Stimulated activated naive B cell treated with anti-CD40 and anti-IgM and Interleukin-4, amounts not matched to agents 10 μg/mL and 1 μg/mL and 100 μg/mL, for 72 hours (primary cell): ENCODE measurements at regions not wholly inside any gene's neighbourhood (a gene's known extent, or its start where the extent isn't known, plus 50 kb on each side); places are given as distances from the start of the nearest gene placed in this dataset.

Experiments used
- ATAC-seq, 2 donors: fragments of 150-1000 bp; cut with Tn5 transposase; replicated peaks; 2 replicates each; pipeline ENCODE4 v1.10.0; 2021; ENCODE audit warnings: moderate library complexity in 1 of 2
- DNase-seq: peaks from one replicate; pipeline ENCODE4 v3.0.0; 2021
- H3K27ac Mint-ChIP-seq: one replicate; pipeline ENCODE4 v1.8.0; 2022; ENCODE audit warnings: mild to moderate bottlenecking, mixed read lengths
- H3K27me3 Mint-ChIP-seq, 2 donors: one replicate each; pipeline ENCODE4 v1.8.0; 2022; ENCODE audit warnings: mixed read lengths in 2 of 2
- H3K36me3 Mint-ChIP-seq, 2 donors: one replicate each; pipeline ENCODE4 v1.8.0; 2022; ENCODE audit warnings: mixed read lengths in 2 of 2, mild to moderate bottlenecking in 1 of 2
- H3K4me1 Mint-ChIP-seq, 2 donors: one replicate each; pipeline ENCODE4 v1.8.0; 2022; ENCODE audit warnings: mixed read lengths in 2 of 2, mild to moderate bottlenecking in 1 of 2
- H3K4me3 Mint-ChIP-seq, 2 donors: one replicate each; pipeline ENCODE4 v1.8.0; 2022; ENCODE audit warnings: mild to moderate bottlenecking in 2 of 2, mixed read lengths in 2 of 2, moderate library complexity in 1 of 2
- H3K9me3 Mint-ChIP-seq, 2 donors: one replicate each; pipeline ENCODE4 v1.8.0; 2022; ENCODE audit warnings: mixed read lengths in 2 of 2, mild to moderate bottlenecking in 1 of 2

DNA sequence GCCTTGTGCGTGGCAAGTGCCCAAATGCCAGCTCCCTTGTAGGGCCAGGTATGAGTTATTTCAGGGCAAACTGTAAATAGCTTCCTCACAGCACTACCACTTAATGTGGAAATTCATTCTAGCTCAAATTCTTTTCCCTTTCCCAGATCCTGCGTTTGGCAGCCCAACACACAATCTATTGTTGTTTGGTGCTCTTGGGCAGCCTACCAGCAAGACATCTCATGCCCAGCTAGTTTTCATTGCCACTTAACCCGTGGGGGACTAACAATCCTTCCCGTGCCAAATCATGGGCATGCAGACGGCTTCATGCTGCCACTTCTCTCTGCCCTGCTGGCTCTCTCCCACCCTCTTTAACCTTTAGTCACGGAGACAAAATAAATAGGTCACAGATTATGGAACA is 454.2 kb downstream of the GRIA2 start:
- H3K36me3 Mint-ChIP-seq: no peaks in the 10 kb centered on the region
- H3K27me3 Mint-ChIP-seq: no peaks in the 10 kb centered on the region
- DNase-seq (no peak), ATAC-seq (no peak)
- H3K27ac Mint-ChIP-seq: no peak overlapping the region
- no peaks in the 10 kb centered on the region for H3K4me1 Mint-ChIP-seq
- no peak overlapping the region for H3K4me3 Mint-ChIP-seq
- H3K9me3 Mint-ChIP-seq: peaks cover 11 to 18% of the 10 kb centered on the region in 2 donors

DNA sequence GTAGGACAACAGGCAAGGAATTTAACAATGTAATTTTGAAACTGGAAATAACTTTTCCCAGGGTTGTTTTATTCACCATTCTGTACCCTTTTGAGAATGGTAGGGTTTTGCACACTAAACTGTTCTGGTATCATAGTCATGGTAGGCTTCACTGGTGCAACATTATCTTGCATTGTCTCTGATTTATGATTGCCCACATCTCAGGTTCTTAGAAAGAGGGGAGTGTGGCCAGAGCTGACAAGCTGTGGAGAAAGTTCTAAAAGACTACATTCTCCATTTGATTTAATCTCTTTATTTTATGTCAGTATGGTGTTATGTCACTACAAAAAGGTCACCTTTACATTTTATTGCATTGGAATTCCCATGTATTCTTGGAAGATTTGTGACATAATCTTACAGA is 447.3 kb downstream of the GRIA2 start:
- no peak overlapping the region for H3K4me3 Mint-ChIP-seq
- DNase-seq (no peak), ATAC-seq (no peak)
- H3K9me3 Mint-ChIP-seq: peaks cover 0 to 3% of the 10 kb centered on the region in 2 donors
- H3K36me3 Mint-ChIP-seq: no peaks in the 10 kb centered on the region
- H3K27ac Mint-ChIP-seq: no peak overlapping the region
- H3K27me3 Mint-ChIP-seq: no peaks in the 10 kb centered on the region
- H3K4me1 Mint-ChIP-seq: no peaks in the 10 kb centered on the region

DNA sequence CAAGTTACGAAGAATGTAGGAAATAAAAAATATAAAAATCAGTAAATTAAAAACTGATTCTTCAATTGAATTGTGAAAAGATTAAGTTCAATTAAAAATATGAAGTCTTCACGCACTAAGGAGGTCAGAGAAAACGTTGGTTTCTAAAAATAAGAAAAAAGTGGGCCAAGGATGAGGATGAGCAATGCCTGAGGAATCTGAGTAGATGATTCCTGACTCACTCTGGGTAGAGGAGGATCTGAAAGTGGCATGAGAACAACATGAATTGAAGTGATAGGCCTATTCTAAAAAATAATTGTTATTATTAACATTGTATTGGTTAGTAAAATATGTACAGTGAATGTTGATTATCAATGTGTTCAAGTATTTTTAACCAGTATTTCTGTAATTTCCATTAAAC is 444.2 kb downstream of the GRIA2 start:
- Mint-ChIP-seq H3K4me3 (no peak overlapping the region), H3K36me3 (no peaks in the 10 kb centered on the region), H3K27ac (no peak overlapping the region), H3K4me1 (no peaks in the 10 kb centered on the region), H3K9me3 (peaks cover 0 to 3% of the 10 kb centered on the region in 2 donors), H3K27me3 (no peaks in the 10 kb centered on the region)
- no peak for ATAC-seq
- no peak for DNase-seq

DNA sequence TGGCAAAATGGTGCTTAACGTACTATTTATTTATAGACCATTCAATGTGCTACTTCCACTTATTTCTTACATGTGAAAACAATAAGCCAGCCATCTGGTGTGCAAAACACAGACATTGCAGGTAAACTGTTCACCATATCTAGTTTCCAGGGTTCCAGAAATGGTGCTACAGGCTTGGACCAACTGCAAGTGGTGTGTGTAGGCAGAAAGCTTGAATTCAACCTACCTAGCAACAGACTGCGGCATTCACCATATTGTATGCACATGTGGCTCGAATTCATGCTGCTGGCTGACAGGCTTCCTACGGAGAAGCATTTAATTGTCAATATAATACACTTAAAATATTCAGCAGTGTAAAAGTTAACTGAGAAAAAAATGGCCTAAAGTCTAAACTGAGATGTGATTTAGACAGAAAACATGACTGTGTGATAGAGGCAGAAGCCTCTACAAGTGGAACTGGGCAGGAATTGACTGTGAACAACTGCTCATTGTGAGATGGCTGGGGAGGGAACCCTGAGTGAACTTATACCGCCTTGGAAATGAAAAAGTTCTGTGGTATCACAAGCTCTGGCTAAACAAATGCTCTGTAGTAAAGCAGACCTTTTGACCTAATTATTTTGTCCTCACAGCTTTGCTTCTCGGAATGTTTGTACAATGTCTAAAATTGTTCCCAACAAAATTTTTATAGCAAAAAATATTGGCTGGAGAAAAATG is 434.7 kb downstream of the GRIA2 start:
- no peak for DNase-seq
- no peak overlapping the region for H3K4me3 Mint-ChIP-seq
- no peak for ATAC-seq
- no peaks in the 10 kb centered on the region for H3K4me1 Mint-ChIP-seq
- H3K27ac Mint-ChIP-seq: no peak overlapping the region
- no peaks in the 10 kb centered on the region for H3K9me3 Mint-ChIP-seq
- no peaks in the 10 kb centered on the region for H3K36me3 Mint-ChIP-seq
- no peaks in the 10 kb centered on the region for H3K27me3 Mint-ChIP-seq

DNA sequence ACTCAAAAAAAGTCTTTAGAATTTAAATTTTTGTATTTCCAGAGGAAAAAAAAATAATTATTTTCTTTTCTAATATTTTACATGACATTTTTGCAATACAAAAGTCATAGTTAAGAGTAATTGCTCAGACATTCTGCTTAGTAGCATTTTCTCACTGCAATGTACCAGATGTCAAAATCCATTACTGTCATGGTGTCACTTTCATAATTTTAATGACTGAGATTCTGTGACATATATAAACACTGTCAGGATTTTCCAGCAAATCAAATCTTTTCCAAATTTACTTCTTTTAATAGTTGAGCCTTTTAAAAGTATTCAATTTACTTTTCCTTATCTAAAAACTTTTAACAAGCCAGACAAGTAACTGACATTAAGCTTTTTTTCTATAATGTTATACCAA is 422.7 kb downstream of the GRIA2 start:
- Mint-ChIP-seq H3K9me3 (peaks cover 1 to 5% of the 10 kb centered on the region in 2 donors), H3K27me3 (no peaks in the 10 kb centered on the region), H3K36me3 (no peaks in the 10 kb centered on the region), H3K27ac (no peak overlapping the region), H3K4me3 (no peak overlapping the region), H3K4me1 (no peaks in the 10 kb centered on the region)
- ATAC-seq (no peak), DNase-seq (no peak)

DNA sequence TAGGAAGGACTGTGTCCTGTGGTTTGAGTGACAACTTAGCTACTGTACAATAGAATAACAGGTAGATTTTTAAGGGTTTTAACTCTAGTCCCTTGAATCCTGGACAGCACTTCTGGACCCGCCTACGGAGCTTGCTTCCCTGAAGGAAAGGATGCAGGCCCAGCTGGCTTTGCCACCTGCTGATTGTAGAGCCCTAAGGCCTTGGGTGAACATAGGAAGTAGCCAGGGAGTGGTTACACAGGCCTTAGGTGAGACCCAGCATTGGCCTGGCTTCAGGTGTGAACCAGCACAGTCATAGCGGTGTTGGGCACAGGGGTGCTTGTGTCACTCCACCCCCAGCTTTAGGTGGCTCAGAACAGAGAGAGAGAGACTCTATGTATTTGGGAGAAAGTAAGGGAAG is 413.5 kb downstream of the GRIA2 start:
- H3K27me3 Mint-ChIP-seq: no peaks in the 10 kb centered on the region
- ATAC-seq (no peak), DNase-seq (no peak)
- H3K4me3 Mint-ChIP-seq: no peak overlapping the region
- no peak overlapping the region for H3K27ac Mint-ChIP-seq
- no peaks in the 10 kb centered on the region for H3K4me1 Mint-ChIP-seq
- no peaks in the 10 kb centered on the region for H3K36me3 Mint-ChIP-seq
- H3K9me3 Mint-ChIP-seq: peaks cover 3 to 4% of the 10 kb centered on the region in 2 donors

DNA sequence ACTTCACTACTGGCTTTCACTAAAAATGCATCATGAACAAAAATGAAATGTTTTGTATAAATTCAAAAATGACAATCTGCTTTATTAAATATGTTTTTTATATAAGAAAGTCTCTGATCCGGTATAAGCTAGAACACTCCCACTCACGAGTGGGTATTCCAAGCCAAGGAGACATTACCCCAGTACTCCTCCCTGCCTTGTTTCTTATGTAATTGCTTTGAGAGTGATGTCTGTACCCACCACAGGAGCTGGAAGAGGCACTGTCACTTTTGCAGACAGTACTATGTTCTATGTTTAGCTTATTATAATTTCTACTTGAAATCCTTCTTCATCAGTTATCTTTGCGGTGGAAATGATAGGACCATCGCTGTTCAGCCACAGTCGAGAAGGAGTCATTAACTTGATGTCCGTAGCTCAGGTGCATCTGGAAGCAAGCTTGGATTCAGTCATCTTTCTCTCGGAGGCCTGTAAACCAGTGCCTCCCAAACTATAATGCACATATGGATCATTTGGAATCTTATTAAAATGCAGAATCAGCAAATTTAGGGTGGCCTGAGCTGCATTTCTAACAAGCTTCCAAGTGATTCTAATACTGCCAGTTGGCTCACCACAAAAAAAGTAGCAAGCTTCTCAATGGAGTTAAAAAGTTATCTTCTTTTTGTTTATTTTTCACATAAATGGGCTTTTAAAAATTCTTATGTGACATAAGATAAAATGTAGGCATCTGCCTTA is 396.4 kb downstream of the GRIA2 start:
- H3K27ac Mint-ChIP-seq: no peak overlapping the region
- no peak for DNase-seq
- H3K9me3 Mint-ChIP-seq: no peaks in the 10 kb centered on the region
- H3K4me3 Mint-ChIP-seq: no peak overlapping the region
- H3K36me3 Mint-ChIP-seq: no peaks in the 10 kb centered on the region
- ATAC-seq: no peak
- H3K27me3 Mint-ChIP-seq: no peaks in the 10 kb centered on the region
- no peaks in the 10 kb centered on the region for H3K4me1 Mint-ChIP-seq

DNA sequence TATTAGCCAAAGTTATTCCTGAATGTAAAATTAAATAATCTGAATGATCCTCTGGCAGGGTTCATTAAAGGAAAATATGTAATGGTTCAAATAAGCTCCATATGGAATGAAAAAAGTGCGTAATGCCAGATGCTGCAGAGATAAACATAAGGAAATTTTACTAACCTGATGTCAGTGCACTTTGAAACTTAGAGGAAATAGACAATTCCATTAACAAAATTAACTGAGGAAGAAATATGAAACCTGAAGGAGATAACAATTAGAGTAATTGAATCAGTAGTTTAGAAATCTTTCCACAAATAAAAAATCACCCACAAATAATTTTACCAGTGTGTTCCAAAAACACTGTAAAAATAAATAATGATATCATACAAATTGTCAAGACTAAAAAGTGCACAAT is 387.5 kb downstream of the GRIA2 start:
- no peak for ATAC-seq
- no peaks in the 10 kb centered on the region for H3K36me3 Mint-ChIP-seq
- no peaks in the 10 kb centered on the region for H3K4me1 Mint-ChIP-seq
- H3K4me3 Mint-ChIP-seq: no peak overlapping the region
- DNase-seq: no peak
- no peak overlapping the region for H3K27ac Mint-ChIP-seq
- H3K9me3 Mint-ChIP-seq: no peaks in the 10 kb centered on the region
- H3K27me3 Mint-ChIP-seq: no peaks in the 10 kb centered on the region

DNA sequence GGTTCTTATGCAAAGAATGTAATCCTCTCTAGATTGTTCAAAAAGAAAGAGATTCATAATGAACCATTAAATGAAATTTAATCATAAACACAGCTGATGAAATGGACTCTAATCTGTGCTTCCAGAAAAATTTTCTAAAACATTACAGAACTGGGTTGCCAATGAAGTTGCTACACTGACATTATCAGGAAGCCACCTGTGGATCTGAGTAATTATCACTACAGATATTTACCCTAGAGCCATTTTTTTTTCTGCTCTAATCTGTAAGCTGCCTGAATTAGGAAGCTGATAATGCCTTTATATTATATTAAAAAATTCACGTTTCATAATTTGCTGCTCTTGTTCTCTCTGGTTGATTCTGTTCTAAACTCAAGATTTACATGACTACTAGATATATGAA is 380.1 kb downstream of the GRIA2 start:
- DNase-seq (no peak), ATAC-seq (no peak)
- Mint-ChIP-seq H3K4me3 (no peak overlapping the region), H3K36me3 (no peaks in the 10 kb centered on the region), H3K27me3 (no peaks in the 10 kb centered on the region), H3K4me1 (no peaks in the 10 kb centered on the region), H3K27ac (no peak overlapping the region), H3K9me3 (peaks cover 3% of the 10 kb centered on the region in 2 donors)

DNA sequence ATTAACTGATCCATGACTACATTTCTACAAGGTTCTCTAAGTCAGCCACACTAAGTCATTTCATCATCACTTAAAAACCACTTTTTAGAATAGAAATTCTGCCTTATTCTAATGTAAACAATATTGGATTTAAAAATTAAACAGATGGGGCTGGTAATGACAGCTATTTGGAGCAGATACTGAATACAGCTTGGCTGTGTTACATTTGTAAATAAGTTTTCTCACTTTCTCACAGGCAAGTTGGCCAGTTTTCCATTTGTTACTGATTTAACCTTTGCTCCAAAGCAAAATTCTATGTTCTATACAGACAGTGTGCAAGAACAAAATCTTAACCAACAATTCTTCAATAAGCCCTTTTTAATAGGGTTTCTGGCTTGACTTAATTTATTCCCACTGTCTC is 370.7 kb downstream of the GRIA2 start:
- DNase-seq: no peak
- ATAC-seq: no peak
- Mint-ChIP-seq H3K9me3 (no peaks in the 10 kb centered on the region), H3K36me3 (no peaks in the 10 kb centered on the region), H3K27ac (no peak overlapping the region), H3K27me3 (no peaks in the 10 kb centered on the region), H3K4me1 (no peaks in the 10 kb centered on the region), H3K4me3 (no peak overlapping the region)

DNA sequence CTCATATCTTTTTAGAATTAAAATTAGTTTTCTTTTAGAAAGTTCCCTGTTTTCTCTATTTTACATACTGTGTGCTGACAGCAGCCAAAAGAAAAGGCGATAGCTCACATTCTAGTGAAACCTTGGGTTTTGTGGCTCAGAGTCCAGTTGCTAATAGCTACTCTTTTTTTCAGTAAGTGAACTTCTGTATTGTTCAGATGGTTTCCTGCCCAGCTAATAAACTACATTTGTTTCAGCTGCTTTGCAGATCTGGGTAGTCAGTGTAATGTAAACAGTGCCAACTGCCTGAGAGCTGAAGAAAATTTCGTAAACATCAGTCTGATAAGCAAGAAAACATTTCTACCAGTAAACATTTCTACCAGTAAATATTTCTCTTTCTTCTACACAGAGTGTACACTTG is 370.2 kb downstream of the GRIA2 start:
- Mint-ChIP-seq H3K9me3 (no peaks in the 10 kb centered on the region), H3K4me1 (no peaks in the 10 kb centered on the region), H3K27ac (no peak overlapping the region), H3K36me3 (no peaks in the 10 kb centered on the region), H3K4me3 (no peak overlapping the region), H3K27me3 (no peaks in the 10 kb centered on the region)
- DNase-seq (no peak), ATAC-seq (no peak)

DNA sequence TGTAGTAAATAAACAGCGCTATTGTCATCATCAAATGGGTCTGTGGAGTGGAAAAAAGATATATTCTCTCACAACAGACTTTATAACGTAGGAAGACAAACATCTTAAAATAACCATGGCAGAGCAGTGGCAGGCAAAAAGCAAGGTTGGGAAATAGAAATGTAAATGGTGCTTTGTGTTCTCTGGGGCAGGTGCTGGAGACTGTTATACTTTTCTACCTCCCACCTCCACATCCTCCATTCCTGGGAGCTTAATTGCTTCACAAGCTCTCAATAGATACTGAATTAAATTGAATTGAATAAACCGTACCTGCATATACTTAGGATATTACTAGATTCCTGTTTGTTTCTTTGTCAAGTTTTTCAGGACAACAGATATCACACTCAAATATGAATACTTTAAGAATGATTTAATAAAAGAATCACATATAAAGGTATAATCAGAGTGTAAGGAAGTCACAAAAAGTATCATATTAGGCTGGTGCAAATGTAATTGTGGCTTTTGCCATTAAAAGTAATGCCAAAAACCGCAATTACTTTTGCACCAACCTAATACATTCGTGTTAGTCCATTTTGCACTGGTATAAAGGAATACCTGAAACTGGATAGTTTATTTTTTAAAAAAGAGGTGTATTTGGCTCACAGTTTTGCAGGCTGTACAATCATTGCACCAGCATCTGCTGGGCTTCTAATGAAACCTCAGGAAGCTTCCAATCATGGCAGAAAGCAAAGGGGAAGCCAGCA is 367.3 kb downstream of the GRIA2 start:
- ATAC-seq: no peak
- H3K4me3 Mint-ChIP-seq: no peak overlapping the region
- no peak for DNase-seq
- H3K27me3 Mint-ChIP-seq: no peaks in the 10 kb centered on the region
- H3K9me3 Mint-ChIP-seq: peaks cover 0 to under 1% of the 10 kb centered on the region in 2 donors
- H3K27ac Mint-ChIP-seq: no peak overlapping the region
- H3K4me1 Mint-ChIP-seq: no peaks in the 10 kb centered on the region
- no peaks in the 10 kb centered on the region for H3K36me3 Mint-ChIP-seq

DNA sequence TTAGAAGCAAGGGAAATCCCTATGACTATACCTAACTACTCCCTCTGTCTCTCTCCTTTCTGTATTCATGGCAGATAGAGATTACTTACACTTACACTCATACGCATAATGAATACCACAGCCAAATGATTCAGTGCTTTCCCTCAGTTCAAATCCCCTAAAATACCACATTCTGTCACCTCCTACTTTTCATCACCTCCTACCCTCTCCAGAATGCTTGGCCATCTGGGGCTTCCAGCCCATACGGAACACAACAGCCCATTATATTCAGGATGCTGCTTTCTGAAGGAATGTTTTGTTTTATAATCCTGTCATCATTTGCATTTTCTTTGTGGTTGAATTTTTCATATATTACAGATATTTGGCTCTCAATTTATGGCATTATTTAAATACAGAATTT is 361.6 kb downstream of the GRIA2 start:
- no peak for DNase-seq
- no peaks in the 10 kb centered on the region for H3K36me3 Mint-ChIP-seq
- H3K9me3 Mint-ChIP-seq: peaks cover 1 to 4% of the 10 kb centered on the region in 2 donors
- no peaks in the 10 kb centered on the region for H3K27me3 Mint-ChIP-seq
- no peak overlapping the region for H3K4me3 Mint-ChIP-seq
- no peak for ATAC-seq
- H3K27ac Mint-ChIP-seq: no peak overlapping the region
- no peaks in the 10 kb centered on the region for H3K4me1 Mint-ChIP-seq

DNA sequence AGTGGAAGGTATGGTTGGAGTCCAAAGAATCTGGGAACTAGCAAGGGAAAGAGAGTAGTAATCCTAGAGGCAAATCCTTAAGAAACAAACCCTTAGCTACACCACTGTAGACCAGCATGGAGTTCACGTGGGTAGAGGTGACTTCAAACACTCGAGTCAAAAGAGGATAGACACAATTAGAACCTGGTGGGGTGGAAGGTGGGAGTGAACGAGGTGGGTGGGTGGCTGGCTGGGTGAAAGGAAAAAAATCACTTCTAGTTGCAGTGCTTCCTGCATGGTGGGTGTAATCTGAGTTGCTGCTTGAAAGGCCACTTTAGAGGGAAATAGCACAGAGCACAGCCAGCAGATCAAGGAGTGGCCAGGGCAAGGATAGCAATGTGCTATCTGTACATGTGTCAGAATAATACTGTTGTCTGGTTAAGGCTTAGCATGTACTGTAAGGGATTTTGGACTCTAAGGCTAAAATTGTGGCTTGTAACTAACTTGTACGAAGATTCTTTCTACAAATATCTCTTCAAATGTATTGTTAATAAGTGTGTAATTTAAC is 356.2 kb downstream of the GRIA2 start:
- no peaks in the 10 kb centered on the region for H3K9me3 Mint-ChIP-seq
- no peaks in the 10 kb centered on the region for H3K36me3 Mint-ChIP-seq
- DNase-seq: no peak
- no peak overlapping the region for H3K27ac Mint-ChIP-seq
- no peaks in the 10 kb centered on the region for H3K27me3 Mint-ChIP-seq
- H3K4me1 Mint-ChIP-seq: no peaks in the 10 kb centered on the region
- H3K4me3 Mint-ChIP-seq: no peak overlapping the region
- no peak for ATAC-seq

DNA sequence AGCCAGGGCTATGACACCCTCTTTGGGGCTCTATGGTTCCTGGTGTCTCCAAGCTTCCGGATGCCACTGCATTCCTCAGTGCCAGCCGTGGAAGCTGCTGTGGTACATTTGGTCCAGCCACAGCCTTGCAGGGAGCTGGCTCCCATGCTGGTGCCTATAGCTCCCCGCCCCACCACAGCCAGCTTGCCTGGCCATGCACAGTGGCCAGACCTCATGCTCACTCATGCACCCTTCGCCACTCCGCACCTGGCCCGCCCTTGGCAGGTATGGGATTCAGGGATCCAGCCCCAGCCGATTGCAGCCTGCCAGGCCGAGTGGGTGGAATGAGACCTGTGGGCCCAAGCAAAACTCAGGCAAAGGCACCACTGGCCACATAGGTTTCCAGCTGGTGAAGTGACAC is 354.8 kb downstream of the GRIA2 start:
- no peak for ATAC-seq
- H3K27me3 Mint-ChIP-seq: no peaks in the 10 kb centered on the region
- no peaks in the 10 kb centered on the region for H3K36me3 Mint-ChIP-seq

More for the DNA sequence above, 354.8 kb downstream of the GRIA2 start:
- no peak for DNase-seq
- Mint-ChIP-seq H3K4me1 (no peaks in the 10 kb centered on the region), H3K4me3 (no peak overlapping the region), H3K27ac (no peak overlapping the region), H3K9me3 (no peaks in the 10 kb centered on the region)
